ENCODE measurements at regions not wholly inside any gene's neighbourhood (a gene's known extent, or its start where the extent isn't known, plus 50 kb on each side); places are given as distances from the start of the nearest gene placed in this dataset.

- H3K4me3 ChIP-seq (ENCODE audit: low read depth, low read length) = no peak overlapping the region
- no peak for DNase-seq (ENCODE audit: low read depth)
- TF ChIP-seq CTCF (IDR thresholded peaks at IDR 0.05; ENCODE audit: insufficient read depth, low read depth, low read length, missing control alignments) = no peak
These were observed 221.9 kb upstream of the C1orf174 start for GRCh38 chr1:4121834-4122512.

GRCh38 chr1:4122513-4123160, 222.6 kb upstream of the C1orf174 start:
- no peak for DNase-seq (ENCODE audit: low read depth)
- H3K4me3 ChIP-seq (ENCODE audit: low read depth, low read length) = no peak overlapping the region
- TF ChIP-seq CTCF (IDR thresholded peaks at IDR 0.05; ENCODE audit: insufficient read depth, low read depth, low read length, missing control alignments) = no peak

GRCh38 chr1:4124631-4125145, 224.6 kb upstream of the C1orf174 start:
- no peak overlapping the region for H3K4me3 ChIP-seq (ENCODE audit: low read depth, low read length)
- no peak for DNase-seq (ENCODE audit: low read depth)
- no peak for TF ChIP-seq CTCF (IDR thresholded peaks at IDR 0.05; ENCODE audit: insufficient read depth, low read depth, low read length, missing control alignments)

GRCh38 chr1:4126251-4126650, 226.2 kb upstream of the C1orf174 start:
- DNase-seq (ENCODE audit: low read depth) = no peak
- no peak overlapping the region for H3K4me3 ChIP-seq (ENCODE audit: low read depth, low read length)
- no peak for TF ChIP-seq CTCF (IDR thresholded peaks at IDR 0.05; ENCODE audit: insufficient read depth, low read depth, low read length, missing control alignments)

GRCh38 chr1:4126731-4127591, 226.9 kb upstream of the C1orf174 start:
- no peak for DNase-seq (ENCODE audit: low read depth)
- H3K4me3 ChIP-seq (ENCODE audit: low read depth, low read length) = no peak overlapping the region
- no peak for TF ChIP-seq CTCF (IDR thresholded peaks at IDR 0.05; ENCODE audit: insufficient read depth, low read depth, low read length, missing control alignments)

- no peak for DNase-seq (ENCODE audit: low read depth)
These were observed 227.6 kb upstream of the C1orf174 start for GRCh38 chr1:4127592-4128140.

More at GRCh38 chr1:4127592-4128140, 227.6 kb upstream of the C1orf174 start:
- no peak for TF ChIP-seq CTCF (IDR thresholded peaks at IDR 0.05; ENCODE audit: insufficient read depth, low read depth, low read length, missing control alignments)
- H3K4me3 ChIP-seq (ENCODE audit: low read depth, low read length) = no peak overlapping the region

All from GM12865 (cell line).